ENCODE measurements at regions not wholly inside any gene's neighbourhood (a gene's known extent, or its start where the extent isn't known, plus 50 kb on each side); places are given as distances from the start of the nearest gene placed in this dataset.

DNA sequence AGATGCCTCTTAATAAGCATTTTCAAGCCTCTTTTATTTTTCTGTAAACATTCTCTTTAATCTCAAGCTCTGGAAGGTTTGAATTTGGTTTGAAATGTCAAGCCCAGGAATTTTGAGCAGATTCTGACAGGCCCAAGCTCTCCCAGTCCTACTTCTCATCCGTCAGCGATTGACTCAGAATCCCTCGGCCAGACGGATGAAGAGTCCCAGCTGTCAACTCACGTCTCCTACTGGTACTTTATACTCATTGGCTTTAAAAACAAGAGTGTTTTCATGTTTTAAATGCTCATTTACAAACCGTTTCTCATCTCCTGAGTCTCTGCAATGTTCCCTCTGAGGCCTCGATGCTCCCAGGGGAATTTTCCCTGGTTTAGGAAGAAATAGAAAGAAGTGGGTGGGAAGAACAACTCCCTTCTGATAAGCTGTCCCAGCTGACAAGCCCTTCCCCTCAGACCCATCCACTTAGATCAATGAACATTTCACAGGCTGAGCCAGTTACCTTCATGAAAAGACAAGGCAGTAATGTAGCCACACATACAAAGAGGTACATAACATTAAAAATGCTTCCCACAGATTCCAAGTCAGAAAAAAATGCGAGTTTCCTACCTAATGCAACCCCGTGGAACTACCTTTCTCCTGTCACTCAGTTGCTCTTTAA, 478.2 kb upstream of the DPH6 start:
- Histone ChIP-seq H3K4me3 (no peak overlapping the region), H2AFZ (ENCODE audit: control insufficient read depth, low read depth, low read length) (no peak overlapping the region), H3K9ac (ENCODE audit: control insufficient read depth, insufficient read depth, low read length) (no peak overlapping the region), H3K4me2 (ENCODE audit: control insufficient read depth, insufficient read depth) (no peak overlapping the region), H3K27ac (ENCODE audit: control insufficient read depth, insufficient read depth) (no peak overlapping the region), H3K9me3 (replicated peaks; ENCODE audit: control insufficient read depth, insufficient read depth, low read length) (no peaks in the 10 kb centered on the region), H3K36me3 (ENCODE audit: control insufficient read depth in 2 of 2, insufficient read depth in 2 of 2, low read length in 1 of 2) (no peaks in the 10 kb centered on the region), H3K27me3 (replicated peaks in 1 of 2; ENCODE audit: control insufficient read depth in 2 of 2, insufficient read depth in 2 of 2, low read length in 1 of 2) (no peaks in the 10 kb centered on the region), H3K79me2 (ENCODE audit: control insufficient read depth, insufficient read depth, low read length) (no peaks in the 10 kb centered on the region), H4K20me1 (ENCODE audit: control insufficient read depth, insufficient read depth) (no peaks in the 10 kb centered on the region), H3K4me1 (ENCODE audit: control insufficient read depth, insufficient read depth, low read length) (no peaks in the 10 kb centered on the region)
- TF ChIP-seq CBFB (IDR thresholded peaks at IDR 0.05; ENCODE audit: low read depth) (no peak), SMC3 (IDR thresholded peaks at IDR 0.05; ENCODE audit: borderline replicate concordance, low read length) (no peak), SIX5 (IDR thresholded peaks at IDR 0.05; ENCODE audit: low read depth, low read length, severe bottlenecking) (no peak), ZNF622 (IDR thresholded peaks at IDR 0.05) (no peak), TBL1XR1 (IDR thresholded peaks at IDR 0.05; ENCODE audit: low read depth, low read length) (no peak), ASH2L (IDR thresholded peaks at IDR 0.05; ENCODE audit: borderline replicate concordance, low read depth) (no peak), EGR1 (IDR thresholded peaks at IDR 0.05; ENCODE audit: borderline replicate concordance in 1 of 2, low read depth in 2 of 2, low read length in 2 of 2) (no peak), FOS (IDR thresholded peaks at IDR 0.05; ENCODE audit: borderline replicate concordance, extremely low read depth, insufficient read length) (no peak), SRF (IDR thresholded peaks at IDR 0.05; ENCODE audit: low read depth in 2 of 2, low read length in 2 of 2) (no peak), FOXM1 (IDR thresholded peaks at IDR 0.05; ENCODE audit: low read depth, low read length) (no peak), NFYA (IDR thresholded peaks at IDR 0.05; ENCODE audit: borderline replicate concordance, low read depth, low read length) (no peak), RCOR1 (conservative IDR thresholded peaks at IDR 0.05; ENCODE audit: low read depth, low read length) (no peak), PAX8 (IDR thresholded peaks at IDR 0.05) (no peak)
- TF ChIP-seq, protein P1, sequence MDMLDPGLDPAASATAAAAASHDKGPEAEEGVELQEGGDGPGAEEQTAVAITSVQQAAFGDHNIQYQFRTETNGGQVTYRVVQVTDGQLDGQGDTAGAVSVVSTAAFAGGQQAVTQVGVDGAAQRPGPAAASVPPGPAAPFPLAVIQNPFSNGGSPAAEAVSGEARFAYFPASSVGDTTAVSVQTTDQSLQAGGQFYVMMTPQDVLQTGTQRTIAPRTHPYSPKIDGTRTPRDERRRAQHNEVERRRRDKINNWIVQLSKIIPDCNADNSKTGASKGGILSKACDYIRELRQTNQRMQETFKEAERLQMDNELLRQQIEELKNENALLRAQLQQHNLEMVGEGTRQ (IDR thresholded peaks at IDR 0.05; ENCODE audit: borderline replicate concordance, low read depth, low read length) = no peak
- TF ChIP-seq, protein P2, sequence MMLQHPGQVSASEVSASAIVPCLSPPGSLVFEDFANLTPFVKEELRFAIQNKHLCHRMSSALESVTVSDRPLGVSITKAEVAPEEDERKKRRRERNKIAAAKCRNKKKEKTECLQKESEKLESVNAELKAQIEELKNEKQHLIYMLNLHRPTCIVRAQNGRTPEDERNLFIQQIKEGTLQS (IDR thresholded peaks at IDR 0.05; ENCODE audit: borderline replicate concordance, extremely low read depth, low read depth, low read length) = no peak
- TF ChIP-seq, protein P3, sequence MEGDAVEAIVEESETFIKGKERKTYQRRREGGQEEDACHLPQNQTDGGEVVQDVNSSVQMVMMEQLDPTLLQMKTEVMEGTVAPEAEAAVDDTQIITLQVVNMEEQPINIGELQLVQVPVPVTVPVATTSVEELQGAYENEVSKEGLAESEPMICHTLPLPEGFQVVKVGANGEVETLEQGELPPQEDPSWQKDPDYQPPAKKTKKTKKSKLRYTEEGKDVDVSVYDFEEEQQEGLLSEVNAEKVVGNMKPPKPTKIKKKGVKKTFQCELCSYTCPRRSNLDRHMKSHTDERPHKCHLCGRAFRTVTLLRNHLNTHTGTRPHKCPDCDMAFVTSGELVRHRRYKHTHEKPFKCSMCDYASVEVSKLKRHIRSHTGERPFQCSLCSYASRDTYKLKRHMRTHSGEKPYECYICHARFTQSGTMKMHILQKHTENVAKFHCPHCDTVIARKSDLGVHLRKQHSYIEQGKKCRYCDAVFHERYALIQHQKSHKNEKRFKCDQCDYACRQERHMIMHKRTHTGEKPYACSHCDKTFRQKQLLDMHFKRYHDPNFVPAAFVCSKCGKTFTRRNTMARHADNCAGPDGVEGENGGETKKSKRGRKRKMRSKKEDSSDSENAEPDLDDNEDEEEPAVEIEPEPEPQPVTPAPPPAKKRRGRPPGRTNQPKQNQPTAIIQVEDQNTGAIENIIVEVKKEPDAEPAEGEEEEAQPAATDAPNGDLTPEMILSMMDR (IDR thresholded peaks at IDR 0.05 in 2 of 3, conservative IDR thresholded peaks at IDR 0.05 in 1 of 3; ENCODE audit: control insufficient read depth in 2 of 3, extremely low read depth in 1 of 3, insufficient read depth in 1 of 3, low read depth in 3 of 3, low read length in 3 of 3) = no peak
- TF ChIP-seq, protein P4, sequence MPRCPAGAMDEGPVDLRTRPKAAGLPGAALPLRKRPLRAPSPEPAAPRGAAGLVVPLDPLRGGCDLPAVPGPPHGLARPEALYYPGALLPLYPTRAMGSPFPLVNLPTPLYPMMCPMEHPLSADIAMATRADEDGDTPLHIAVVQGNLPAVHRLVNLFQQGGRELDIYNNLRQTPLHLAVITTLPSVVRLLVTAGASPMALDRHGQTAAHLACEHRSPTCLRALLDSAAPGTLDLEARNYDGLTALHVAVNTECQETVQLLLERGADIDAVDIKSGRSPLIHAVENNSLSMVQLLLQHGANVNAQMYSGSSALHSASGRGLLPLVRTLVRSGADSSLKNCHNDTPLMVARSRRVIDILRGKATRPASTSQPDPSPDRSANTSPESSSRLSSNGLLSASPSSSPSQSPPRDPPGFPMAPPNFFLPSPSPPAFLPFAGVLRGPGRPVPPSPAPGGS (IDR thresholded peaks at IDR 0.05; ENCODE audit: borderline replicate concordance, insufficient read depth, low read depth, low read length, poor library complexity, severe bottlenecking) = no peak
- TF ChIP-seq, protein P5, sequence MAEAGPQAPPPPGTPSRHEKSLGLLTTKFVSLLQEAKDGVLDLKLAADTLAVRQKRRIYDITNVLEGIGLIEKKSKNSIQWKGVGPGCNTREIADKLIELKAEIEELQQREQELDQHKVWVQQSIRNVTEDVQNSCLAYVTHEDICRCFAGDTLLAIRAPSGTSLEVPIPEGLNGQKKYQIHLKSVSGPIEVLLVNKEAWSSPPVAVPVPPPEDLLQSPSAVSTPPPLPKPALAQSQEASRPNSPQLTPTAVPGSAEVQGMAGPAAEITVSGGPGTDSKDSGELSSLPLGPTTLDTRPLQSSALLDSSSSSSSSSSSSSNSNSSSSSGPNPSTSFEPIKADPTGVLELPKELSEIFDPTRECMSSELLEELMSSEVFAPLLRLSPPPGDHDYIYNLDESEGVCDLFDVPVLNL (IDR thresholded peaks at IDR 0.05; ENCODE audit: low read depth, low read length) = no peak
- ChIA-PET RAD21 (ENCODE audit: unreplicated experiment) (no interaction called here), CTCF (no interaction called here), POLR2A (no interaction called here), SMC1A (ENCODE audit: uncharacterized antibody, unreplicated experiment) (no interaction called here)
- FAIRE-seq (no peak), ATAC-seq (no peak), DNase-seq (ENCODE audit: low read depth, low spot score) (no peak)
- in situ Hi-C loops (cut with MboI) (no loop called here), intact Hi-C loops (cut with micrococcal nuclease; ENCODE audit: unreplicated experiment) (no loop called here)
- 42% methylated on average over 9 of the region's 9 CpGs for WGBS (ENCODE audit: insufficient coverage, insufficient replicate concordance, low lambda C conversion rate, missing lambda C conversion rate)
- BruUV-seq (replicated peaks) = no TSS peak

Measured in GM12878 (cell line).